NCI-H2029 treated with DMSO at 0.1 percent for 48 hours (cell line): ENCODE measurements at regions not wholly inside any gene's neighbourhood (a gene's known extent, or its start where the extent isn't known, plus 50 kb on each side); places are given as distances from the start of the nearest gene placed in this dataset.
"Not testable (repeated sequence)": the region's sequence is repeated elsewhere in the genome, so short reads cannot be mapped to it uniquely, and the experiment has no call there.

Experiments used
- DNase-seq: peaks from one replicate; lab custom pipeline; 2025; lab: John Stamatoyannopoulos, UW

DNA sequence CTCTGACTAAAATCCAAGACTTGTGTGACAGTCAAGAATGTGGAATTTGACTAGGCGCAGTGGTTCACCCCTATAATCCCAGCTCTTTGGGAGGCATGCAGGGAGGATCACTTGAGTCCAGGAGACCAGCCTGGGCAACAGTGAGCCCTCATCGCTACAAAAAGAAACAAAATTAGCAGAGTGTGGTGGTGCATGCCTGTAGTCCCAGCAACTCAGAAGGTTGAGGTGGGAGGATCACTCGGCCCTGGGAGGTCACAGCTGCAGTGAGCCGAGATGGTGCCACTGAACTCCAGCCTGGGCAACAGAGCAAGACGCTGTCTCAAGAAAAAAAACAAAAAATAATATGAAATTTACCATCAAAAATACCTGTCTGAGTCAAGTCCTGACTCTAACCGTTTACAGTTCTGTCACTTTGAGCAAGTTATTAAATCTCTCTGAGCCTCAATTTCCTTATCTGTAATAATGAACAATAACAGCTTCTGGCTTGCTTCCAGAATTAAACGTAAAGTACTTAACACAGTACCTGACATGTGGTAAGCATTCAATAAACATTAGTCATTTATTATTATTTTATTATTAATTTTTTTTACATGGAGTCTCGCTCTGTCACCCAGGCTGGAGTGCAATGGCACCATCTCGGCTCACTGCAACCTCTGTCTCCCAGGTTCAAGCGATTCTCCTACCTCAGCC is 204.6 kb upstream of the TSC22D1 start:
- DNase-seq, result no peak

DNA sequence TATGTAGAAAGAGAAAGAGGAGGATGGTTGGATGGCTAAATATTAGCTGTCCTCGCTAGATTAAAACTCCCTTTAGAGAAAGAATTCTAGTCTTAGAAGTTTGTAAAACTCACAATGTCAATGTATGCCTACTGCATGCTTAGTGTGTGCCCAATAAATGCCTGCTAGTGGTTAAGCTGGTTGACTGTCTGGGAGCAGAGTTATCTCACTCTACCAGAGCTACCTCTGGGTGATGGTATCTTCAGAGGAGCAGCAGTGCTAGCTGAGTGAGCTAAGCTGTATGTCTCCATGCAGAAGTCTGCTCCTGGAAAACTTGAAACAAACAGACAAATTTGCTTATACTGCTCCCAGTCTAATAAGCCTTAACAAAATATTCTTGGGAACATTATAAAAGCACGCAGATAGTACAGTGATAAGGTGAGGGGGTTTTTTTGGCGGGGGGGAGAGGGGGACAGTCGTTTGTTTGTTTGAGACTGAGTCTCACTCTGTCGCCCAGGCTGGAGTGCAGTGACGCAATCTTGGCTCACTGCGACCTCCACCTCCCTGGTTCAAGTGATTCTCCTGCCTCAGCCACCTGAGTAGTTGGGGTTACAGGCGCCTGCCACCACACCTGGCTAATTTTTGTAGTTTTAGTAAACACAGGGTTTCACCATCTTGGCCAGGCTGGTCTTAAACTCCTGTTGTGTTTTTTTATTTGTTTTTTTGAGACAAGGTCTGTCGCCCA is 202.8 kb upstream of the TSC22D1 start:
- DNase-seq, result no peak

DNA sequence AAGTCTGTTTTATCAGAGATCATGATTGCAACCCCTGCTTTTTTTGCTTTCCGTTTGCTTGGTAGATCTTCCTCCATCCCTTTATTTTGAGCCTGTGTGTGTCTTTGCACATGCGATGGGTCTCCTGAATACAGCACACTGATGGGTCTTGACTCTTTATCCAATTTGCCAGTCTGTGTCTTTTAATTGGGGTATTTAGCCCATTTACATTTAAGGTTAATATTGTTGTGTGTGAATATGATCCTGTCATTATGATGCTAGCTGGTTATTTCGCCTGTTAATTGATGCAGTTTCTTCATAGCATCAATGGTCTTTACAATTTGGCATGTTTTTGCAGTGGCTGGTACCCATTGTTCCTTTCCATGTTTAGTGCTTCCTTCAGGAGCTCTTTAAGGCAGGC is 199.2 kb upstream of the TSC22D1 start:
- DNase-seq, result not testable (repeated sequence)

DNA sequence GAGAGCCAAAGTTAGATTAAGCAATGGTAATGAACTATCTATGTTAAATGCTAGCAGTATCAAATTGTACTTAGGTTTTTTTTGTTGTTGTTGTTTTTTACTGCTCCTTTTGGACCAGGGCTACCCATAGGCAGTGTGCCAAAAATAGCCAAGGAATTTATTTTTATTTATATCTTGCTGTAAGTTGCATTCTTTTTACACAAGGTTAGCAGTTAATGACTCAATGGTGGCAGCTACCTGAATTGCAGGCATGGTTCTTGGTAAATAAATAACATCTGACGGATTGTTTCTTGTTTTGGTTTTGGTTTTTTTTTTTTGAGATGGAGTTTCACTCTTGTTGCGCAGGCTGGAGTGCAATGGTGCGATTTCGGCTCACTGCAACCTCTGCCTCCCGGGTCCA is 194.8 kb upstream of the TSC22D1 start:
- DNase-seq, result no peak

DNA sequence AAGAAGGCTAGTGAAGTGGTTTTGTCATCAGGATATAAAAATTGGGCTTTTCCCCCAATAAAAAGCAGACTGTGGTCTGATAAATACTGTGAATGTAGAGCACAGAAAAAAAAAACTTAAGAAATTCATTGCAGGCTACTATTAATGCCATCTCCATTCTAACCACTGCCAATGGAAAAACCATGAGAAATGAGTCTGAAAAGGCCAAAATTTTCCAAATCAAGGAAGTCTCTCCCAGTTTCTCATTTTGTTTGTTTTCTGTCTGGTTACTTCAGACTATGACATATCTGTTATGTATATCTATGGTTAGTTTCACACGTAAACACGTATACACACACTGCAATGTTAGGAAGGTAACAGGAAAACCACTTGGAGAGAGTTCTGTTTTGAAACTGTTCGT is 193.6 kb upstream of the TSC22D1 start:
- no peak for DNase-seq

DNA sequence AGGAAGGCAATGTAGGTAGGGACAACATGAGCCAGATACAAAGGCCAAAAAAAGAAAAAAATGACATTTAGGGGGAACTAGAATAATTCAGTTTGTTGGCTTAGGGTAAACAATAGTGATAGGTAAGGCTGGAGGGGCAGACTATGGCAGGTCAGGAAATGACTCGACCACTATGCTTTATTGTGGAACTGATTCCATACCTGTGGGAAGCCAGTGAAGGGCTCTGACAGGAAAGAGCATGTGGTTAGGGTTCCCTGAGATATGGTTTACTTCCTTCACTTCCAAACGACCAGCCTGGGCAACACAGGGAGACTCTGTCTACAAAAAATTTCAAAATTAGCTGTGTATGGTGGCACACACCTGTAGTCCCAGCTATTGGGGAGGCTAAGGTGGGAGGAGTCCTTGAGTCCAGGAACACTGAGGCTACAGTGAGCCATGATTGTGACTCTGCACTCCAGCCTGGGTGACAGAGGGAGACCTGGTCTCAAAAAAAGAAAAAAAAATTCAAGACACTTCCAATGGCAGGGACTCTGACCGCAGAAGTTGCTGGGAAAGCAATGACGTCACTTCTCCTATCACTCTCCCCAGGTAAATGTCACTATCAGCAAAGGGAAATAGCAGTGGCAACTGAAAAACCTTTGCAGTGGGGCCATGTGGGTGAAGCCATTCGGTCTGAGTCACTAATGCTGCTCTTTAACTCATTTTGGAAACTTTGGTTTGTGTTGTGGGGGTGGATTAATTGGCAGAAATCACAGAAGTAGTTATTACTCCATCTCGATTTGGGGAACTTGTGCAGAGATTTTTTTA is 192.8 kb upstream of the TSC22D1 start:
- no peak for DNase-seq

DNA sequence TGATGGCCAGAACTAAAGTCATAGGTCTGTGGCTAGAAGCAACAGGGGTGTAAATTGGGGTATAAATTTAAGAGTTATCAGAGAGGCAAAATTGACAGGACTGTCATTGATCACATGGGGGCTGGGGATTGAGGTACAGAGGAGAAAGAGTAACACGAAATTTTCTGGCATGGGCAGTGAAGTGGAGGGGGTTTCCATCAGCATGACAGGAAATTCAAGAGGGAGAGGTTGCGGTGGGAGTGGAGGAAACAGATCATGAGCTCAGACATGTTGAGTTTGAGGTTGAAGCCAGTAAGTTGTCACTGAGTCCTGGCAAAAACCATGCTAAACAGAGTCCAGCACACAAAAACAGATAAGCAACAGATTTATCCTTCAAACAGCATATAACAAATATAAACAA is 192.1 kb upstream of the TSC22D1 start:
- no peak for DNase-seq

DNA sequence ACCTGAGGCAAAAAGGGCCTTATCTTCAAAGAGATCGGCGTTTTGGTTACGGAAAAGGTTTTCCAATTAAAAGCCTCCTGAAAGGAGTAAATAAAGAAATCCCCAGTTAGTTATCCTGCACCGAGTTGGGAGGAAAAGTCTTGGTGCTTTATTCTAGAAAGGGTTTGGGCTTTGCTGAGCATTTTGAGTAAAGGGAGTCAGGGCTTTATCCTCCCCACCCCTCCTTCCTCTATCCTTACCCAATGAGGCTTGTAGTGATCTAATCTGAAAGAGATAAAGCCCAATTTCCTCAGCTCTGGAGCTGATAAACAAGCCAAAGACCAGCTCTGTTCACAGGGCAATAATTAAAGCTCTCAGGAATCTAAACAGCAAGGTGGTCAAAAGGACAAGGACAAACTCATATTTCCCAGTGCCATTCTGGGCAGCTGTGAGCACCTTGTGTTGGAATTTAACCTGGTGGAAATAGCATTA is 188.9 kb upstream of the TSC22D1 start:
- DNase-seq, result no peak

DNA sequence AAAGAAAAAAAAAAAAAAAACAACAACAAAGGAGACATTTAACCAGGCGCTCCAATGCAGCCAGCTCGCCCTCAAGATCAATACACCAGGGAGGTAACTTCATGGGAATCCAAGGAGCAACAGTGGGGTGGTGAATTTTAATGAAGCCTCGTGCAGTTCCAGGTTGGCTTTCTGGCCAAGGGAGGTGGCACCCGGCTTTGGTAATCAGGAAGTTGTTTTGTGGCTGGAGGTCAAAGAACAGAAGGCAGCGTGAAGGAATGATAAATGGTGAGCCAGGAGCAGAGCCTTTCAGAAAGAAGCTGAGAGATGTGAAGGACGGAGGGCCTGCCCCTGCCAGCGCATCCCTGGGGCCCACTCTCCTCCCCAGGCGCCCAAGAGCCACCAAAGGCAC is 188.2 kb upstream of the TSC22D1 start:
- DNase-seq, result no peak

DNA sequence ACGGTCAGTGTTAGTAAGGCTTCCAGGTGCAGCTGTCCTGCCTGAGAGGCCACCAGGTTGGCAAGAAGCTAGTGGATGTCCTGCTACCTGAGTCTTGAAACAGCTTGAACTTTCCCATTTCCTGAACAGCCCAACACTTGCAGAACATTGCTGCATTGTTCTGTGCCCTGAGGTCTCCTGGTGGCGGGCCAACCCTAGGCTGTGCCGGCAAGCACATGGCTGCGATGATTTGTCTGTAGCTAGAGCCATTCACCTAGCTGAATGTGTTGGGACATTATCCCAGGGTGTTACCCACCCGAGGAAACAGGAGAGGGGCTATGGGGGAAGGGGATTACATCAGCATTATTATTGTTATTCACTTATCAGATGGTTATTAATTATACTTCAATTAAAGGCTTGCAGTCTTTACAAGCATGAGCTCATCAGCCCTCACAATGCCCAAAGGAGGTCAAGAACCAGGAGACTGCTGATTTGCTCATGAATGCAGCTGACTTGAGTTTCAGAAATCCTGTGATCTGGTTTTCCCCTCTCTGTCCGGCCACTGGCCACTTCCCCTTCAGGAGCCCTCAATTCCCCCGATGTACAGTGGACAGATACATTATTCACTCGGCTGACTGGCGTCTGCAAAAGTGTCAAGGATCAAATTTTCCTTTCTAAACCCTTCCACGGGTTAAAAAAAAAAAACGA is 187.6 kb upstream of the TSC22D1 start:
- no peak for DNase-seq

DNA sequence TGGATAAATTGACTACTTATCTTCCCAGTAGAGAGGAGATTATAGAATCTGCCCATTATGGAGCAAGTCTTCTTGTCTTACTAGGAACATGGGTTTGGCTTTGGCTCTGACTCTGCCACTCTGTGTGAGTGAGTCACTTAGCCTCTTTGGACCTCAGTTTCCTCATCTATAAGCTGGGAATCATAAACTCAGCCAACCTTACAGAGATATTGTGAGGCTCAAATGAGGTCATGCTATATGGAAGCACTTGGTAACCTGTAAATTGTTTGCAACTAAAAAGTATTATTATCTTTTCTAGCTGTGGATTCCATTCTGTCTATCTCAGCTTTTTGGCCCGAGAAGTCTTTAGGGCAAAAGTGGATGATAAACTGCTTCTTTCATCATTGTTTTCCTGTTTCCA is 186.8 kb upstream of the TSC22D1 start:
- DNase-seq, result no peak

DNA sequence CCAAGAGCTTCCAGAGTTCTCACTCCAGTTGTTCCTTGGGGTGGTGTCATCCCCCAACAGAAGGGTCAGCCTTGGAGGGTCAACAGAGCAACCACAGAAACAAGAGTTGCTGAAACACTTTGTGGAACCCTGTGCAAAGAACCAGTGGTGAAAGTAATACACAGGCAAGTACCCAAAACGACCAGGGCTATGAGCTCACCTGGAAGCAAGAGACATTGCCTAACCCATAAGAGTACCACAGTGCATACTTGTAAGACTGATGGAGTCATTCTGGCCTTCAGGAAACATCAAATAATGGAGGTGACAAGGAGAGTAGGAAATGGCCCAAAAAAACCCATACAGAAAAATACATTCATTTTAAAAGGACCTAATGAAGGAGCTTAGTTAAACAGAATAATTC is 184.3 kb upstream of the TSC22D1 start:
- DNase-seq, result no peak

DNA sequence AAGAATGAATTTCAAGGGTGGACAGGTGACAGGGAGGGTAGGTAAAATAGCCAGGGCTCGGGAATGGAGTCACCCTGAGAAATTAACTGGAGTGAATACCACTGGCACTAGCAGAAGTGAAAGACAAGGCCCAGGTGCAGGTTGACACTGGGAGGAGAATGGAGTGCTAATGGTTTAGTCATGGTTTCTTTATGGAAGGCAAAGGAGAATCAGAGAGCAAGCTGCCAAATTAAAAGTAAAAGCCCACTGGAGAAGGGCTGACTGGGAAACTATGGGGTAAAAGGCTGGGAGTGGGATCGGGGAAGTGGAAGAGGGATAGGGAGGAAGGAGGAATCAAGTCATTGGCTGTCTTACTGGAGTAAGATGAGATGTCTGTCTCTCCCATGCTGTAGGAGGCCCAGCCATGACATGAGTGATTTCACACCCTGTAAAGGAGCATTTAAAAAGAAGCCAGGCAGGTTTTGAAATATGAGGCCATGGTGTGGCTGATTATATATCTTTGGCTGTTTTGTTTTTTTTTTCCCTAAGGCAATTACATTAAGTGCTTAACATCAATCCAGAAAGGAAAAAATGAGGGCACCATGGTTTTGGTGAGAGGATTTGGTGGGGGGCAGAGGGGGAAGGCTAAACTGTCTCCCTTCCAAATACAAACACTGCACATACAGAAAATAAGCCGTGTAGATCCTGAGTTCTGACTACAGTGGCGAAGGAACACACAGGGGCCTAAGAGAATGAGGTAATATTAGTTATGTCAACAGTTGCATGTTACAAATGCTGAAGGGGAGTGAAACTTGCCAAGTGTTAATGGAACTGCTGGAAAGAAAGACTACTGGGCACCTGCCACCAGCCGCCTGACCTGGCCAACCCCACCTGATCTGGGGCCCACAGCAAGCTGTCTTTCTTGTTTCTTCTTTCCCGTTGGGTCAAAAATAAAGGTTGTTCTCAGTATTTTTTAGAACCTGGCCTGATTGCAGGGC is 183.5 kb upstream of the TSC22D1 start:
- DNase-seq, result peak; percentile 59

DNA sequence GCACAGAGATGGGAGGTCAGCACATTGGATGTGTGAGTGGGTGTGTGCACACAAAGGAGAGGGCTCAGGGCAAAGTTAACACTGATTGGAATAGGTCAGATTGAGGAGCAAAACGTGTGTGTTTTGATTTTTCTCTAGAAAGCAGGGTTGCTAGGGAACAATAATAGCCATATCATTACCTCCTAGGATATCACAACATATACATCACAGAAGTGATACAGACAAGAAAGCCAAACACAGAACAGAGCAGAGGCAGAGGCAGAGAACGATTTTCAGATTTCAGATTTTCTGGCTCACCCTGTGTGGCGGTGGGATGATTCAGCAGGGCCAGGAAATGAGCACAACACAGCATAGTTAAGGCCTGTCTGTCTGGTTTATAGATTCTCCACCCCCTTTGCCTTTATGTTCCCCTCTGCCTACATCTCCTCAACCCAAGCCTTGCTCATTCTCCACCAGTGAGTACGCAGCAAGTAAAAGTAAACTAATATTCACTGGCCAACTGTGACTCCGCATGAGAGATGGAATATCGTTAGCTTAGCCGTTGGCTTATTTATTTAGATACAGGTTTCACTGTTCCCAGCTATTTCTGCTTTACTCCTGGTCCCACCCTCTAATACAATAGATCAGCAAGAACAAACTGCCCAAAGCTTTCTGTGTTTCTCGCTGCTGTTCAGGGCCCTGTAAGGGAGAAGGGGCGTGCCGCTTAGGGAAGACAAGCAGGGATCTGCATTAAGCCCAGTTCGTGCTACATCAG is 182.7 kb upstream of the TSC22D1 start:
- no peak for DNase-seq

DNA sequence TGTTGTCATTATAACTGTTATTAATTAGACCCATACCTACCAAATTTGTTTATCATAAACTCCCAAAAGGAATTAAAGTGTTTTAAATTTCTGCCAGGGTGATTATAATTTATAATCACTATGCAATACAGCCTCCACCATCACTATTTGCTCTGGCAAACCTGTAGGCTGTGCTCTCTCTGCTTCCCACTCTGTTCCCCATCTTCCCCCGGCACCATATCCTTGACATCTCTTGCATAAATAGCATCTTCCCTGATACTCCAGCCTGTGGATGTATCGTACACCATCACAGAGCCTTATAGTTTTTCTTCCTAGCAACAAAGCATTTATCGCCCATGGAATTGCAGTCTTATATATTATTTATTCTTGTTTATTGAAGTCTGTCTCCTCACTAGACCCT is 181.5 kb upstream of the TSC22D1 start:
- DNase-seq, result no peak

DNA sequence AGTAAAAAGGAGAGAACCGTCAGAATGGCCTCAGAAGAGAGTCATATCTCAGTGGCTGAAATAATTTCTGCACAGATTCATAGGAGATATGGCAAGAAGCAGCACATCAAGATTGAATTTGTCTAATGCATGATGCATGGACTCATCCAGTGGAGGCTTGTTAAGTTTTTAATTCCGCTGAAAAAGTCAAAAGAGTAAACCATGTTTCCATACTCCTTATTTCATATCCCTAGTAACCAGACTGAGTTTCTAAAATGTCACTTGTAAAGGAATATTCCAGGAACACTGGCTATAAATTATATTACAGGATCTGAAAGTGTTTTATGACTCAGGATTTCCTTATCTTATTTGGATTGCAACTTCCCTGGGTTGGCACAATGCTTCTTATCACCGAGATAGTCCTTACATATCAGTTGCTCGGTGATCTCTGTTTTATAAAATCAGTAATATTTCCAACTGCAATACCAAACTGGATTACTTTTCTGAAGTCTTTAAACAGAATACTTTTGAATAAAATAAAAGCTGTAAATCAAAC is 180.2 kb upstream of the TSC22D1 start:
- DNase-seq, result no peak

DNA sequence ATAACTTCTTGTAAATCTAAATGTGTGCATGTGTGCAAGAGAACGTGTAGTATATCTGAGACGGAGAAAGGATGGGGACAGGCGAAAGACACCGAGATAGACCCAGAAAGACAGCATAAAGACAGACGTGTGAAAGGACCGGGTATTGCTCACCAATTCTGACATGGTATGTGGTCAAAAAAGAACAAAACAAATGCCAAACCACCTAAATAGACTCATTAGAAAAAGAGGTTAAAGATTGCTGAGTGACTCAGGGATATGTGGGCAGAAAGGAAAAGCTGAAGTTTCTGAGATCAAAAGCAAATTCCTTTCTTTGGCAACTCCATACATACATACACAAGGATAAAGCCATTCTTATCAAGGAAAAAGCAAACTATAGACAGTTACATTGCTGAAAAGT is 179.7 kb upstream of the TSC22D1 start:
- no peak for DNase-seq

DNA sequence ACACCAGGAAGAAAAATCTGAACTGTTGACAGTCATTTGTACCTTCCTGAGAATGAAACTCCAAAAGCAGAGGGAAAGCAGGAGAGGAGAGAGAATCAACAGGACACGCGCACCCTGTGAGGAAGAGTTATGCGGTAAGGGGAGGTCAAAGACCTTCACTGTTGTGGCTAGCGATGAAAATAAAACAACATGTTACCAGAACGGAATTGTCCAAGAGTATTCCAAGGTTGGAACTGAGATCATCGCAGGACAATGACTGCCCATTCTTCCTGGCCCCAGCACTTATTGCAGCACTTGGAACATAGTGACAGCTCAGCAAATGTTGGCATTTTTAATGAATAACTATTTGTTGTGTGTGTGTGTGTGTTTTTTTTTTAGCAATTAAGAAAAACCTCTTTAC is 176.0 kb upstream of the TSC22D1 start:
- DNase-seq, result no peak

DNA sequence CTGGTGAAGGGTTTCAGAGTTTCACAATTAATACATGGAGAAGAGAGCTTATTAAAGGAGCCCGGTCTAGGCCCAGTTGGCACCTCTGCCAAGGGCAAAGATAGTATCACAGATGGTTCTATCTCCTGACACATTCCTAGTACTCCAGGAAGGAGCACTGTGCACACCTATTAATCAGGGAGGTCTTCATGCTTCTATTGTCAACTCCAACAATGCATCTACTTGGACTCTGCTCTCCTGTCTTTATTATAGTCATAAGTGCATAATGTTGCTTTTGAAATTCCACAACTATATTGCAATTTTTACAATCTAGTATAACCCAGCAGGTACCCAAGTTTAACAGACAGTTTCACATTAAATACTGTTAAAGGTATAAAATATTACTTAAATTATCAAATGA is 174.5 kb upstream of the TSC22D1 start:
- DNase-seq, result no peak

DNA sequence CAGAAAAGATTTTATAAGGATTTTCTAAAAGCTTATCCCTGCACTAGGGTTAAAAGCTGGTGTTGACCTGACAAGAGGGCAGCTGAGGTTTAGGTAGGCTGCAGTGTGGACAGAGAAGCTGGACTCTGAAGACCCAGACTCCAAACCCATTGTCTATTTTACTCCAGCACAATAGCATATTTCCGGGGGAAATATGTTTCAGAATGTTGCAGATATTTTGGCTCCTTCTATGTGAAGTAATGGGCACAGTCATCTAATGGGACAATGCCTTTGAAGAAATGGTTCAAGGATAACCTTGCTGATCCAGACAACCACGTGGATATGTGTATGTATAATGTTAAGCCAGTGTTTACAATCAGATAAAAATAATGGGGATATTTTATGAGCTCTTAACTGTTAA is 173.8 kb upstream of the TSC22D1 start:
- DNase-seq, result no peak
